ENCODE measurements at regions not wholly inside any gene's neighbourhood (a gene's known extent, or its start where the extent isn't known, plus 50 kb on each side); places are given as distances from the start of the nearest gene placed in this dataset. TPM values are rescaled to one million over a fixed set of nuclear protein-coding genes. Genes with fewer than 3 reads are reported as not detected.

GRCh38 chr1:240672132-240672811, 60.3 kb upstream of the GREM2 start:
- no peak for DNase-seq

- DNase-seq, result no peak
Observed at GRCh38 chr1:240667351-240667750, 55.4 kb upstream of the GREM2 start.

DNA sequence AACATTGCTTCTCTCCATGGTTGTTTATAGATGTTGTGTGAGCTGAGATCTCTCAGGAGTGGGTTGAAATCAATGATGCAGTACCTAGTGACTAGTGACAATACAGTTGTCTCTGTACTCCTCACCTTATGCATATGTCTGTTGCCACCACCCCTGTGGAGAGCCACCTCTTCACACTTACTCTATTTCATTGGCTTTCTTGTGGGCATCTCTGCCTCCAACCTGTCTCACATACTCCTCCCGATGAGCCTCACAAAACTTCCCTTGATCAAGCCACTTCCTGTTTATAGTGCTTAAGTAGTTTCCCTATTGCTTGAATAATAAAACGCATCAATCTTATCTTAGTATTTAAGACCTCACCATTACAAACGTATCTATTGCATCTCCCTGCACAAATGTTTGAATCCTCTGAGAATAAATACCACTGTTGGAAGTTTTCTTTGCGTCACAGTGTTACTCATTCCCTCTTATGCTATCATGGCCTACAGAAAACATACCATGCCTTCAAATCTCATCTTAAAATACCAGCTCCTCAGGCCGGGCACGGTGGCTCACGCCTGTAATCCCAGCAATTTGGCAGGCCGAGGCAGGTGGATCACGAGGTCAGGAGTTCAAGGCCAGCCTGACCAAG, 54.7 kb upstream of the GREM2 start:
- no peak for DNase-seq

DNA sequence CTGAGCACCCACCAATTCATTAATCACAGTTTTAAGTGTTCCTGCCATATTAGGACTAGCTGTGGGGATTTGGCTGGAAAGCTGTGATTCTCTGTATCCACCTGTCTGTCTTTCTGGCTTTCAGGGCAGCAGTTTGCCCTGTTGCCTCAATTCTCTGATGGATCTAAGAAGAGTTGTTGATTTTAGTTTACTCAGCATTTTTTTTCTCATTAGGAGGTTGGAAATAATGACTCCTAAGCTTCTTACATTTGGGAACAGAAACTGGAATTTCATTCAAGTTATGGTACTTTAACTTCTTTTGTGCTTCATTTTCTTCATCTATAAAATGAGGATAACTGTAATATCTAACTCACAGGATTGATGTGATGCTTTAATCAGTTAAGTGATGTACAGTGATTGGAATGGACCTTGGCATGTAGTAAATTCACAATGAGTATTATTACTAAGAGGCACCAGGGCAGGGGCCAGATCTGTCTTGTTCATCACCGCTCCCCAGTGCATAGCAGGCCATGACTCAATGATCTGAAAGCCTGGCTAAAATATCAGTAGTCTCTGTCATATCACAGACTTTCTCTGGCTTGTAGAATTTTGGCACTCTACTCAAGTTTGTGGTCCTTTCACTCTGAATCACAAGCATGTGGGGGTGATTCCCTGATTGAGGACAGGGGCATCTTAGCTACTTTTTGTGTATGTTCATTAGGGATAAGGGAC, 51.4 kb upstream of the GREM2 start:
- no peak for DNase-seq

Small RNA genes lying in the stretch of these regions (small RNA-seq; reads per million reads assigned to genes)
- gene RF00019 (ENCODE audit: low replicate concordance), result not detected

Data from skin of body (tissue), 2 donors.